RWPE1 (cell line): ENCODE measurements at regions not wholly inside any gene's neighbourhood (a gene's known extent, or its start where the extent isn't known, plus 50 kb on each side); places are given as distances from the start of the nearest gene placed in this dataset.
"Not testable (repeated sequence)": the region's sequence is repeated elsewhere in the genome, so short reads cannot be mapped to it uniquely, and the experiment has no call there.

Experiments
- CTCF ChIA-PET: fragments of 350-600 bp; sonication (Branson Sonifier 250); formaldehyde crosslinking; extraction: SDS; loops from one replicate; lab custom pipeline; 2021; lab: Yijun Ruan, JAX
- POLR2A ChIA-PET: fragments of 400-600 bp; formaldehyde crosslinking; extraction: SDS; loops from one replicate; lab custom pipeline; 2020; ENCODE audit warnings: antibody characterized with exemption; ENCODE audit not compliant: low non-redundant PET; lab: Yijun Ruan, JAX
- DNase-seq: peaks from one replicate; pipeline ENCODE4 v3.0.0; 2012; ENCODE audit warnings: low spot score
- H3K27ac ChIP-seq: fragments of 450-650 bp; 2 replicates; pipeline ENCODE4 v1.5.1; 2017
- CTCF ChIP-seq: fragments of 450-650 bp; conservative IDR thresholded peaks from 2 replicates; pipeline ENCODE4 v1.5.1; 2017; ENCODE audit warnings: low read depth, mild to moderate bottlenecking

GRCh38 chr11:39341461-39341860 is 2118.0 kb downstream of the LRRC4C start:
- ChIA-PET POLR2A (no interaction called here), CTCF (no interaction called here)
- no peak for TF ChIP-seq CTCF
- no peak overlapping the region for H3K27ac ChIP-seq
- no peak for DNase-seq

- H3K27ac ChIP-seq, POLR2A ChIA-PET, DNase-seq, CTCF ChIA-PET: not testable (repeated sequence)
Observed at GRCh38 chr11:39333006-39333405, 2126.4 kb downstream of the LRRC4C start.

GRCh38 chr11:39327302-39327701 is 2132.2 kb downstream of the LRRC4C start:
- no peak for TF ChIP-seq CTCF
- ChIA-PET CTCF (interaction anchor here (0.6 kb wide), 1 partner anchor 49 kb away, joined by 3 read pairs; no protein-coding TSS in a partner anchor), POLR2A (no interaction called here)
- DNase-seq, result no peak
- H3K27ac ChIP-seq, result no peak overlapping the region

GRCh38 chr11:39311888-39312287 is 2147.6 kb downstream of the LRRC4C start:
- H3K27ac ChIP-seq, CTCF ChIA-PET, DNase-seq, POLR2A ChIA-PET: not testable (repeated sequence)

- TF ChIP-seq CTCF, result no peak
- H3K27ac ChIP-seq, result no peak overlapping the region
- CTCF ChIA-PET, result interaction anchor here (0.6 kb wide), 1 partner anchor 116 kb away, joined by 3 read pairs; no protein-coding TSS in a partner anchor
- DNase-seq, result no peak
- POLR2A ChIA-PET, result no interaction called here
Observed at GRCh38 chr11:39304586-39304985, 2154.9 kb downstream of the LRRC4C start.

- H3K27ac ChIP-seq, result no peak overlapping the region
- ChIA-PET POLR2A (no interaction called here), CTCF (no interaction called here)
- DNase-seq, result no peak
- no peak for TF ChIP-seq CTCF
Observed at GRCh38 chr11:39294648-39295047, 2164.8 kb downstream of the LRRC4C start.

GRCh38 chr11:39288011-39288410 is 2171.4 kb downstream of the LRRC4C start:
- TF ChIP-seq CTCF, result no peak
- ChIA-PET POLR2A (no interaction called here), CTCF (no interaction called here)
- H3K27ac ChIP-seq, result no peak overlapping the region
- no peak for DNase-seq

GRCh38 chr11:39268176-39268690 is 2191.2 kb downstream of the LRRC4C start:
- no peak for TF ChIP-seq CTCF
- DNase-seq, result no peak
- POLR2A ChIA-PET, result no interaction called here
- H3K27ac ChIP-seq, result no peak overlapping the region
- CTCF ChIA-PET, result no interaction called here
